Transverse colon (tissue), 4 donors: ENCODE measurements at regions not wholly inside any gene's neighbourhood (a gene's known extent, or its start where the extent isn't known, plus 50 kb on each side); places are given as distances from the start of the nearest gene placed in this dataset.

ENCODE experiments used
- POLR2A ChIP-seq: fragments of 450-650 bp; IDR thresholded peaks from one replicate; pipeline ENCODE4 v1.6.1; 2016; ENCODE audit warnings: antibody characterized with exemption, mild to moderate bottlenecking, moderate library complexity
- POLR2AphosphoS5 ChIP-seq, 3 donors: sonication (generic); formaldehyde crosslinking; IDR thresholded peaks; one replicate each; pipeline ENCODE4 v1.6.1; 2016; ENCODE audit warnings: antibody characterized with exemption in 3 of 3
- TF ChIP-seq, protein P1 (sequence below), 5 experiments: fragments of 200-600 bp in 3 of 5; fragments of 450-650 bp in 2 of 5; sonication (generic) in 3 of 5; IDR thresholded peaks; 1 replicate in 2 of 5; 2 replicates in 3 of 5; pipeline ENCODE4 v1.5.1; 2016 to 2017; ENCODE audit warnings: antibody characterized with exemption in 5 of 5, inconsistent platforms in 3 of 5, mild to moderate bottlenecking in 2 of 5, moderate library complexity in 1 of 5

DNA sequence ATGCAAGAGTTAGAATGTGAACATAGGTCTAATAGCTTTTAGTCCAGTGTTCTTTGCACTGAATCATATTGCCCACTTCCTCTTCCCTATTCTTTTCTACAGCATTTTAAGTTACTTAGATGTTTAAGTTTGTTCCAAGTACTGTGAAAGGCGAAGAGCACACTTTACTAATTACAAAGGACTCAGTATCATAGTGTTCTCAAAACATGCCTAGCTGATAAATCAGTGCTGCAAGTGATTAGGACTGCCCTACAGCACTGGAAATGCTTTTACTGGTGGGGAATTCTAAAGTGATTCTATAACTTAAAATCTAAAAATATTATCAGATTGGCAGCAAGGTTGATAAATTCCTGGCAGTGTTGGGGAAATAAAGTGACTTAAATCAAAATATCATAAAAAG, 177.9 kb upstream of the KCNN2 start:
- TF ChIP-seq, protein P1, sequence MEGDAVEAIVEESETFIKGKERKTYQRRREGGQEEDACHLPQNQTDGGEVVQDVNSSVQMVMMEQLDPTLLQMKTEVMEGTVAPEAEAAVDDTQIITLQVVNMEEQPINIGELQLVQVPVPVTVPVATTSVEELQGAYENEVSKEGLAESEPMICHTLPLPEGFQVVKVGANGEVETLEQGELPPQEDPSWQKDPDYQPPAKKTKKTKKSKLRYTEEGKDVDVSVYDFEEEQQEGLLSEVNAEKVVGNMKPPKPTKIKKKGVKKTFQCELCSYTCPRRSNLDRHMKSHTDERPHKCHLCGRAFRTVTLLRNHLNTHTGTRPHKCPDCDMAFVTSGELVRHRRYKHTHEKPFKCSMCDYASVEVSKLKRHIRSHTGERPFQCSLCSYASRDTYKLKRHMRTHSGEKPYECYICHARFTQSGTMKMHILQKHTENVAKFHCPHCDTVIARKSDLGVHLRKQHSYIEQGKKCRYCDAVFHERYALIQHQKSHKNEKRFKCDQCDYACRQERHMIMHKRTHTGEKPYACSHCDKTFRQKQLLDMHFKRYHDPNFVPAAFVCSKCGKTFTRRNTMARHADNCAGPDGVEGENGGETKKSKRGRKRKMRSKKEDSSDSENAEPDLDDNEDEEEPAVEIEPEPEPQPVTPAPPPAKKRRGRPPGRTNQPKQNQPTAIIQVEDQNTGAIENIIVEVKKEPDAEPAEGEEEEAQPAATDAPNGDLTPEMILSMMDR (IDR thresholded peaks at IDR 0.05): no peak
- no peak for TF ChIP-seq POLR2AphosphoS5 (IDR thresholded peaks at IDR 0.05)
- no peak for TF ChIP-seq POLR2A
